ENCODE measurements at regions not wholly inside any gene's neighbourhood (a gene's known extent, or its start where the extent isn't known, plus 50 kb on each side); places are given as distances from the start of the nearest gene placed in this dataset.

DNA sequence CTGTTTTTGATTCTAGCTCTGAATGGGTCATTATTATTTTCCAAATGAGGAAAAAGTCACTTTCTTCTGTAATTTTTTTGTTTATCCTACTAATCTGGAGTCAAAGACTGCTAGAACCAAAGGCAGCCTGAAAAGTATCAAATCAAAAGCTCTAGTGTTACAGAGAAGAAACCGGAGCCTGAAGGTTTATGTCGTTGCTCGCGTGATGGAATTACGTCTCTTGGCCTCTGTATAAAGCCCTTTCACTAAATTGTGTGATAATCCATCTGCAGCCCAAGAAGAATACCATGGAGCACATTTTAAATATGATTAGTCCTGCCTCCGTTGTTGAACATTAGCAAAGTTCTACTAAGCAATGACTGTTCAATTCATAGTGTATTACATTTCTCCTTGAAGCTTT lies 738.6 kb downstream of the C6orf118 start:
- DNase-seq (ENCODE audit: low spot score) = no peak
- no peak for ATAC-seq (ENCODE audit: low FRiP score)
- TF ChIP-seq, protein P1, sequence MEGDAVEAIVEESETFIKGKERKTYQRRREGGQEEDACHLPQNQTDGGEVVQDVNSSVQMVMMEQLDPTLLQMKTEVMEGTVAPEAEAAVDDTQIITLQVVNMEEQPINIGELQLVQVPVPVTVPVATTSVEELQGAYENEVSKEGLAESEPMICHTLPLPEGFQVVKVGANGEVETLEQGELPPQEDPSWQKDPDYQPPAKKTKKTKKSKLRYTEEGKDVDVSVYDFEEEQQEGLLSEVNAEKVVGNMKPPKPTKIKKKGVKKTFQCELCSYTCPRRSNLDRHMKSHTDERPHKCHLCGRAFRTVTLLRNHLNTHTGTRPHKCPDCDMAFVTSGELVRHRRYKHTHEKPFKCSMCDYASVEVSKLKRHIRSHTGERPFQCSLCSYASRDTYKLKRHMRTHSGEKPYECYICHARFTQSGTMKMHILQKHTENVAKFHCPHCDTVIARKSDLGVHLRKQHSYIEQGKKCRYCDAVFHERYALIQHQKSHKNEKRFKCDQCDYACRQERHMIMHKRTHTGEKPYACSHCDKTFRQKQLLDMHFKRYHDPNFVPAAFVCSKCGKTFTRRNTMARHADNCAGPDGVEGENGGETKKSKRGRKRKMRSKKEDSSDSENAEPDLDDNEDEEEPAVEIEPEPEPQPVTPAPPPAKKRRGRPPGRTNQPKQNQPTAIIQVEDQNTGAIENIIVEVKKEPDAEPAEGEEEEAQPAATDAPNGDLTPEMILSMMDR (IDR thresholded peaks at IDR 0.05) = no peak

- TF ChIP-seq, protein P1 (IDR thresholded peaks at IDR 0.05) = no peak
- ATAC-seq (ENCODE audit: low FRiP score) = no peak
- DNase-seq (ENCODE audit: low spot score) = no peak
These were observed 739.9 kb downstream of the C6orf118 start for GRCh38 chr6:164569509-164569908.

GRCh38 chr6:164563924-164564323 lies 745.5 kb downstream of the C6orf118 start:
- TF ChIP-seq, protein P1 (IDR thresholded peaks at IDR 0.05) = no peak
- ATAC-seq (ENCODE audit: low FRiP score) (no peak), DNase-seq (ENCODE audit: low spot score) (no peak)

DNA sequence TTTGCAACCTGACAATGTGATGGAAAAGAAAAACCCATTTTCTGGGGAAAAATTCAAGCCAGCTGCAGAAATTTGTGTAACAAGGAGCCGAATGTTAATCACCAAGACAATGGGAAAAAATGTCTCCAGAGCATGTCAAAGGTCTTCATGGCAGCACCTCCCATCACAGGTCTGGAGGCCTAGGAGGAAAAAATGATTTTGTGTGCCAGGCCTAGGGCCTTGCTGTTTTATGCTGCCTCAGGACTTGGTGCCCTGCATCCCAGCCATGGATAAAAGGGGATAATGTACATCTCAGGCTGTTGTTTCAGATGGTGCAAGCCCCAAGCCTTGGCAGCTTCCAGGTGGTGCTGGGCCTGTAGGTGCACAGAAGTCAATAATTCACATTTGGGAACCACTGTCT lies 747.7 kb downstream of the C6orf118 start:
- TF ChIP-seq, protein P1 (IDR thresholded peaks at IDR 0.05) = no peak
- DNase-seq (ENCODE audit: low spot score) (no peak), ATAC-seq (ENCODE audit: low FRiP score) (no peak)

DNA sequence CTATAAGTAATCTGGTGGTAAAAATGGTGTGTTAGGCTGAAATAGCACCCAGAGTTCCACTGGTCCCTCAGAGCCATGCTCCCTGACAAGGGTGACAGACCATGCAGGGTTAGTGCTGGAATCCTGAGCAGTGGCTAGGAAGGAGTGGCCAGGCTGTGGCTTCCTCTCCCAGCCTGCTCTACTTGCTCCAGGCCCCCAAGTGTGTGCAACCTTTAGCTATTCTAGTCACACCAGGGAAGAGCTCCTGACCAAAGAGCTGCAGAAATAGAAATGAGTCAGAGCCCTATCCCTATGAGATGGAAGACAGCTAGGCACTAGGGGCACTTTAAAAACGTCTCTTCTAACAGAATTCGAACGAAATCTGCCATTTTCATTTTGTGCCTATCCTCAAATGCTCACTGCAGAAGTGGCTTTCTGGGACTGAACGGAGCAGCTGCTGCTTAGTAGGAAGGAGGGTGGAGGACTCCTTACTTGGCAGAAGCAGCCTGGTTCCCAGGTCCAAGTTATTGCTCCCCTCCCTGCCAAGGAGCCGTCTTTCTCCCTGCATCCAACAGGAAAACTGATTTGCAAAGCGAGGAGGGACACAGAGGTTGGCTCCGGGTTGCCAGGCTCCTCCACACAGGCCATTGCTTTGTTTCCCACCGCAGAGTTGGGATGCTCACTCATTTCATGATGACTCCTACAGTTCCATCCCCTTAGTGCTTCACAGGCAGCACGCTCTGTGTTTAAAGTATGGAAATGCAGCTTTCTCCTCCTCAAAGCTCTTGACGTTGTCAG lies 754.5 kb downstream of the C6orf118 start:
- no peak for DNase-seq (ENCODE audit: low spot score)
- no peak for ATAC-seq (ENCODE audit: low FRiP score)
- TF ChIP-seq, protein P1 (IDR thresholded peaks at IDR 0.05) = no peak

GRCh38 chr6:164554226-164554625 lies 755.2 kb downstream of the C6orf118 start:
- ATAC-seq (ENCODE audit: low FRiP score) = no peak
- TF ChIP-seq, protein P1 (IDR thresholded peaks at IDR 0.05) = no peak

GRCh38 chr6:164551706-164552105 lies 757.7 kb downstream of the C6orf118 start:
- TF ChIP-seq, protein P1 (IDR thresholded peaks at IDR 0.05) = no peak
- ATAC-seq (ENCODE audit: low FRiP score) = no peak
- no peak for DNase-seq (ENCODE audit: low spot score)

More at GRCh38 chr6:164554226-164554625, 755.2 kb downstream of the C6orf118 start:
- no peak for DNase-seq (ENCODE audit: low spot score)
